GM18867 (cell line): ENCODE measurements at regions not wholly inside any gene's neighbourhood (a gene's known extent, or its start where the extent isn't known, plus 50 kb on each side); places are given as distances from the start of the nearest gene placed in this dataset.

Source experiments
- ATAC-seq: cut with Tn5 transposase; IDR thresholded peaks from one replicate; pipeline ENCODE4 v1.9.1; 2021; ENCODE audit warnings: mild to moderate bottlenecking, moderate library complexity; ENCODE audit not compliant: unreplicated experiment

DNA sequence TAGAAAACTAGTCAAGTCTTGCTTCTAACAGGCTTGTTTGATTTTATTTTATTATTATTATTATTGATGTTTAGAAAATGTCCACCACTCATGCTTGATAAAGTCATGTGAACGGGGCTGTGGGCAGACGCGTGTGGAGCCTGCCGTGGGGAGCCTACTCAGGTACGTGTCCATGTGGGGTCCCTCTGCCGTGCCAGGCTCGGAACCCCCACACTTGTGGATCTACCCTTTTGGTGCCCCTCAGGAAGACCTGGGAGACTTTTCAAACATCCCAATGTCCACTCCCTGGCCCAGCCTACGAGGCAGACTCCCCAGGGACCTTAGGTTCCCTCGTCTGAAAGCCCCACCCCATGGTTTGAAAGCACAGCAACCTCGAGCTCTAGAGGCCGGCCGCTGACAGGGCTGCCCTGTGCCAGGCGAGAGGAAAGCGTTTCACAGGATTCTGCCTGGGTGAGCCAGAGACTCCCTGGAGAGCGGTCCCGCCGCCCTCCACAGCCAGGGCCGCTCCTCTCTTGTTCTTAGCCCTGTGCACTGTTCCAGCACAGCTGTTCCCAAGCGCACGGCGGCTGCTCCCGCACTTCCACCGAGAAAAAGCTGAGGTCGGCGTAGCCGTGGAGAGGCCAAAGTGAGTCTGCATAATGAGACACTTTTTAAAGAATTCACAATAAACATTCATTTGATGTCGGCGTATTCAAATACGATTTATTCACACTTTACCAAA, 249.7 kb downstream of the TTLL2 start:
- no peak for ATAC-seq

DNA sequence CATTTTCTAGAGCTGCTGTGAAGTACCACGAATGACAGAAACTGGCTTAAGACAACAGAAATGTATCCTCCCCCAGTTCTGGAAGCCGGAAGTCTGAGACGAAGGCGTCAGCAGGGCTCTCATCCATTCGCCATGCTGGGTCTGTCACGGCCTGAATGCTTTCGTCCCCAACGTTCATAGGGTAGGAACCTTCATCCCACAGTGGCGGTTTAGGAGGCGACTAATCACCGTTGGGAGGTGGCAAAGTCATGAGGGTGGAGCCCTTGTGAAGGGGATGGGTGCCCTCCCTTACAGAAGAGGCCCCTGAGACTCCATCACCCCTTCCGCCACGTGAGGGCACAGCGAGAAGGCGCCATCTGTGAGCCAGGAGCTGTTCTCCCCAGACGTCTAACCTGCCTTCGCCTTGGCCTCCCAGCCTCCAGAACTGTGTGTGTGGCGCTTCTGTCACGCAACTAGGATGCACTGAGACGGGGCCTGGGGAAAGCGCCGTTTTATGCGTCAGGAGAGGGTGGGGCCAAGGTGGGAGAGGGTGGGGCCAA, 250.3 kb downstream of the TTLL2 start:
- no peak for ATAC-seq

DNA sequence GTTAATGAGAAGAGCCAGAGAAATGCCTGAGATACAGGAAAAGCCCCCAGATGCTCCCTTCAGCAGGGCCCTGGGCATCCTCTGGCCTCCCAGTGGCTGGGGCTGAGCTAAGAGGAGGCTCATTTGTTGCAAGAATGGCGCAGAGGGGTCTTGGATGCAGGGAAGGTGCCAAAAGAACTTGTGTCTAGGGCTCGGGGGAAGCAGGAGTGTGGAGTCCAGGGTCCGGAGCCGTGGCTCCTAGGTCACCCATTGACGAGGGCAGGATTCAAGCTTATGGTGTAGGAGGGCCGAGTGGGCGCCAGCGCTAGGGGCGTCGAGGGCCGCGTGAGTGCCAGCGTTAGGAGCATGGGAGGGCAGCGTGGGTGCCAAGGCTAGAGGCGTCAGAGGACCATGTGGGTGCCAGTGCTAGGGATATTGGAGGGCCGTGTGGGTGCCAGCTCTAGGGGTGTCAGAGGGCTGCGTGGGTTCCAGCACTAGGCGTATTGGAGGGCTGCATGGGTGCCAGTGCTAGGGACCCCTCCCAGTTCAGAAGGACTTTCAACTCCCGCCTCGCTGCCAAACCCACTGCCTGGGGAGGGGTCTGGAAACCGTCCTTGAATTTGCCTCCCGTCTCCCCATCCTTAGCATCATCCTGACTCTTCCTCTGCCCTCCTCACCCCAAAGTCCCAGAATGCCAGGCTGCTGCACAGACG, 250.5 kb upstream of the AFDN start:
- no peak for ATAC-seq

DNA sequence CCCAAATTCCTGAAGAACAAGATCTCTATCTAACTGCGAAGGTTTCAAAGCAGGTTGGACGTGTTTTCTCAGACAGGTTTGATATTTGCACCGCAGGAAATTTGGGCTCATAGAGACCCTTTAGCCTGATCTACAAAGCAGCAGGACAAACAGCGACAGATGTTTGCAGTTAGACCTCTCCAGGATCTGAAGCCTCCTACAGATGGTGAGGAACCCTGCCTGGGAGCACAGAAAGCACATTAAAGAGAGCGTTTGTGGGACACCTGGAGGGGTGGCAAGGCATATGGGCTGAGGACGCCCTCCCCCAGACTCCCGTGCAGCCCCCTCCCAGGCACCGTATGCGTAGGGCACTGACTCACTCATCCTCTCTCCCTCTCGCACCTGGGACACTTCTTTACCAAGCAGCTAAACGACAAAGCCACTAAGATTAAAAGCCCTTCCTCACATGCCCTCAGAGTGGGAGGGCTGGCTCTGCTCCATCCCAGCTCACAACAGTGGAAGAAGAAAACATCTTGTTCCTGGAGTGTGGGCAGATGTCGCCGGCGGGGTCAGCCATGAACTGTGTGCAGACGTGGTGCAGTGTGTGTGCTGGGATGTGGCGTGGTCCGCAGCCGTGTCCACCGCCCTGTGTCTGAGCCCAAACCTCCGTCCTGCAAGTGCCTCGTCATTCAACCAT, 249.7 kb upstream of the AFDN start:
- no peak for ATAC-seq

DNA sequence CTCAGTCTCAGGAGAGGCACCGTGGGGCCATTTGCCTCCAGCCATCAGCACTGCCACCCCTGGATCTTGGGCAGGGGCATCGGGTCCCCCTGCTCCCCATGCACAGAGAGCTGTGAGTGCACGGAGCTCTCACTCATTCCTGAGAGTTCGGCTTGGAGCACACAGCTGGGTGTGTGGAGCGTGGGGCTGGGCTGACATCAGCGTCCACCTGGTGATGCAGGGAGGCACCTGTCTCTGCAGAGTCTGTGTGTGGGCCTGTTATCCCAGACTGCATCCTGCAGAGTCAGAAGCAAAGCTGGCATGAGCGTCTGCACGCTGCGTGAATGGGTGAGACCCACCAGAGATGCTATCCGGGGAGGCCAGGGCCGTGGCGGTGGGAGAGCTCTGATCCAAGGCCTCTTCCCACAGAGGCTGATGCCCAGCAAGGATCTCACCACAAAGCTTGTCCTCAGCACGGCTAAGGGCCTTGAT, 248.8 kb upstream of the AFDN start:
- no peak for ATAC-seq

DNA sequence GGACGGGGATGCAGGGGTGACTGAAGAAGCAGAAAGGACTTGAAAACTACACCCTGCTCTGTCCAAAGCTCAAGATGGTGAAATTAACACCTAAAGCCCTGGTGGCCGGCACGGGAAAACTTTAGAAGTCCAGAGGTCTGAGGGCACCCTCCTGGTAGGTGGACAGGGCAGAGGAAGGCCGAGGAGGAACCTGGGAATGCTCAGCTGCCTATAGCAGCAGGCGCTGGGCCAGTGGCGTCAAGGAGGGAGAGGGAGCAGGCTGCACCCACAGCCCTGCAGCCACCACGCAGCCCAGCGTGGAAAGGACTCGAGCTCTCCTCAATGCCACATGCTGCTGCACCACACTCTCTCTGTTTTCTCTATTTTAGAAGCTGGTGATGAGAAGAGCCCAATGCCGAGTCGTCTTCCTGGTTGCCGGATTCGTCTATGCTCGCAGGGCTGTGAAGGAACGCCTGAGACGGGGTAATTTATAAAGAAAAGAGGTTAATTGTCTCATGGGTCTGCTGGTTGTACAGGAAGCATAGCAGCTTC, 248.3 kb upstream of the AFDN start:
- ATAC-seq, result no peak

DNA sequence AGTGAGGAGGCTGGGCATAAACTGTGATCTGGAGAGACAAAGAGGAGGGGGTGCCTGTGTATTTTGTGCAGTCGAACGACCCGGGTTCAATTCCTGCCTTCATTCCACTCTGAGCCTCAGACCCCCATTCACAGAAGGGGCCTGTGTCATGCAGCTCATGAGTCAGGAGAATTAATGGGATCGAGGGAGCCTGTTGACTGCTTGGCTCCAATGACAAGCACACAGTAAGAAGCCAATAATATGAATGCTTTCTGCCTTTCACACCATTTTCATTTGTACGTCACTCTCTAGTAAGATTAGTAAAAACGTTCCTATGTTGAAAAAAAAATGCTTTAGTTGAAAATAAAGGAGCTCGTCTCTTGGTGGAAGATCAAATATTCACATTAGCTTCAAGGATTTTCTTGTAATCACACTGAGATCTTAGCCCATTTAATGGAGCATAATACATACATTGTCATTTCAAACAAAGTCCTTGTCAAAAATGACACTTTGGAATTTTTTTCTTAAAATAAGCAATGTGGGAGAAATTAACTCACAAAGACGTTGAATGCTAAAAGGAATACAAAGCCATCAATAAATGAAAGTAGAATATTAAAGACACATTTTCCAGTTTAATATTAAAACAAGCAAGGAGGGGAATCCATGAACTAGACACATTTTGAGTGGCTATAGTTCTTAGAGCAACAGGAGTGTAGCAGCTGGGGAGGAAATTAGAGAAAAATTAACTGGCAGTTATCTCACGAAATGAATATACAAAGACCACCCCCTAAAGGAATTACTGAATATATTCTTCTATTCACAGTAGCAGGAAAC, 246.7 kb upstream of the AFDN start:
- ATAC-seq, result no peak

DNA sequence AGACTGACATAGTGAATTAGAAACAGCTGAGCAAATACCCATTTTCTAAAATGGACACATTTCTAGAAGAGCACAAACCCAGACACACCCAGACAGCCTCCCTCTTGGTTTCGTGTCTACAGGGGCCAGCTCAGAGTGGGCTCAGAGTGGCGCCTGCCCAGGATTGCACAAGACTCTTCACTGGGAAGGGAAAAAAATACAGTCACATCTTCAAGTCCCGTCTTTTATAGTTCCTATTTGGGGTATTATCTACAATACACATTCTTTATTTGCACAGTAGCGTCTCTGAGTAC, 246.1 kb upstream of the AFDN start:
- ATAC-seq, result no peak

DNA sequence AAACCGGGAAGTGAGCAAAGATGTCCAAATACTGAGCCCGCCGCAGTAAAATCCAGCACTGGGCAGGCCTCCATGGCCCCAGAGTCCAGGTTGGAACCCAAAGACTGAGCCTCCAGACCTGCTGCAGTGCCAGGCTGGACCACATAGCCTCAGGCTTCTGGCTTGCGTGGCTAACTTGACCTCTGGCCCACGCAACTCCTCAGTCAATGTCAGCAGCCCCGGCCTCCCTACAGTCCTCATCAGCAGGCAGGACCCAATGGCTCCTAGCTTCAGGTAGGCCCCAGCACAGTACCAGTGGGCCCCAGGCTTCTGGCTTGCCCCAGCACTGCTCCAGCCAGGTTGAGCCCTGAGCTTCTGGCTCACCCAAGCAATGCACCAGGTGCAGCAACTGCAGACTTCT, 245.1 kb upstream of the AFDN start:
- ATAC-seq, result no peak

DNA sequence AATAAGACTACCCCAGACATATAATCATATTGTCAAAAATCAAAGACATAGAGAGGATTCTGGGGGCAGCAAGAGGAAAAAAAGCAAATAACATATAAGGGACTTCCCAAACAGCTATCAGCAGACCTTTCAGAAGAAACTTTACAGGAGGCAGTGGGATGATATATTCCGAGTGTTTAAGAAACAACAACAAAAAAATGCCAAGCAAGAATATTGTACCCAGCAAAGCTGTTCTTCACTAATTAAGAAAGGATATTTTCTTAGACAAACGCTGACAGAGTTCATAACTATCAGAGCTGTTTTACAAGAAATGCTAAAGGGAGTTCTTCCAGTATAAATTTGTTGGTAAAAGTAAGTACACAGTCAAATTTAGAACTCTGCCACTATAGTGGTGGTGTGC, 243.3 kb upstream of the AFDN start:
- ATAC-seq, result no peak

DNA sequence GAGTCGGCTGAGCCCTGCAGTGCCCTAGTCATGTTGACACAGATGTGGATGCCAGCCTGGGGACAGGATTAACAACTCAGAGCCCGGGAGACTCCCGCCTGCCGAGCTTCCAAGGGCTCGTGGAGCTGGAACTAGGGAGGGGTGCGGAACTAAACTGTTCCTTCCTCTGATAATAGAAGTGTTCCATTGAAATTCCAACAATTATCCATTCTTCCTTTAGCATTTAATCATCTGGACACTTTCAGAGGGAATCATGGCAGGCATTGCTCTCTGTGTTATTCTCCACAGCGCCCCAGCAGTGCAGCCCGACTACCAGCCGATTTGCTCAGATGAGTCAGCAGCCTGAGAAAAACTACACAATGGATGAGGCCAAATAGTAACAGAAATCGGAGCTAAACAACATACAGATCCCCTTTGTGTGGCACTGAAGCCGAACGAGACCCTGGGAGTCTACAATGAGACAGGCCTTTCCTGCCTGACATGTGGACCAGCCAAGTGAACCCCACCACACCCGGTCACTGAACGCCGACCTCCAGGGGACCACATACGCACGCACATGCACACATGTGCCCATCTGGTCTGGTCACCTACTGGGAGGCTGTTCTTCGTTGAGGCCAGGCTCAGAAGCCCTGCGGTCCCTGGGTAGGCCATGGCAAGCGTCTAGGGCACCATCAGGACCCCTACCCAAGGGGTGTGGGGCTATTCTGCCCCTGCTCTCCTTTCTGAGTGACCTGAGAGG, 238.4 kb upstream of the AFDN start:
- ATAC-seq, result no peak

DNA sequence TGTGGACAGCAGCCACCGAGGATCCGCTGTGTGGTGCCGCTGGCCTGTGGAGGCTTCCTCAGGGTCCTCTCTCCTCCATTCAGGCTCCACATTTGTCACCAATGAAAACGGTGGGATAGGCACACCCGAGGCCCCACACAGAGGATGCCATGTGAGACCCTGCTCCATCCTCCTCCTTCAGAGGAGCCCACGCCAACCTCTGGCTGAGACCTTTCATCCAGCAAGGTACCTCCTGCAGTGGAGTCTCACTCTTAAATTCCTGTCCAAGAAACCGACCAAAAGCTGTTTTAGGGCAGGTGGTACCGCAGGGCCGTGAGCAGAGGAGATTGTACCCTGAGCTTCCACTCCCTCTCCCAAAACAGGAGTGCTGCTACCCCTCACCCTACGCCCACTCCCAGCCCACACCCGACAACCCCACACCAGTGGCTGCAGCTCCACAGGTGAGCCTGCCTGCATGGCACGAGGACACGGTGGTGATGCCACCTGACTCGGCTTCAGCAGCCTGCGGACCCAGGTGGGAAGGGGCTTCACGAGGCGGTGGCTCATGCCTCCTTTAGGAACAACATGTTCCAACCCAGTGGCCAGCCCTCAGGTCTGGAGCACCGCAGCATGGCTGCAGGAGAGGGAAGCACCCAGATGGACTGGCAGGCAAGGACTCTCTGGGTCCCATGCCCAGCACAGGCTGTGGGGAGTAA, 237.6 kb upstream of the AFDN start:
- no peak for ATAC-seq

DNA sequence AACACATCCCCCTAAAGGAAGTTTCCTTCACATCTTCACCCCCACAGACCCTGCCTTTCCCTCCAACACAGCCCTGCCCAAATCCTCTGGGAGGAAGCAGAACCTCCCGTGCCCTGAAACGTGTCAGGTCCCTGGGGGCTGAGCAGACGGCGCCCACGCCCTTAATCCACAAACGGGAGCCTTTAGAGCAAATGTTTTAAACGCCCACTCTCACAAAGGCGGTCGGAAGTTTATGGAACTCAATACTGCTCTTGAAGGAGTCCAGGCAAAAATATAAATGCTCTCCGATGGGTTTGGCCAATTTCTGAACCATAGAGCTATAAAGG, 237.1 kb upstream of the AFDN start:
- ATAC-seq, result no peak

DNA sequence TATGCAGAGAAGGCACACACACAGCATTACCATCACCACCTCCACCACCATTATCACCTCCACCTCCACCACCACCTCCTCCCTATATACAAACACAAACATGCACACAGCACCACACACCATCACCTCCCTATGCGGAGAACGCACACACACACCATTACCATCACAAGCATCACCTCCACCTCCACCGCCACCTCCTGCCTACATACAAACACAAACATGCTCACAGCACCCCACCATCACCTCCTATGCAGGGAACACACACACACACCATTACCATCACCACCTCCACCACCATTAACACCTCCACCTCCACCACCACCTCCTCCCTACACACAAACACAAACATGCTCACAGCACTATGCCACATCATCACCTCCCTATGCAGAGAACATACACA, 236.5 kb upstream of the AFDN start:
- no peak for ATAC-seq
